ENCODE measurements at regions not wholly inside any gene's neighbourhood (a gene's known extent, or its start where the extent isn't known, plus 50 kb on each side); places are given as distances from the start of the nearest gene placed in this dataset.

DNA sequence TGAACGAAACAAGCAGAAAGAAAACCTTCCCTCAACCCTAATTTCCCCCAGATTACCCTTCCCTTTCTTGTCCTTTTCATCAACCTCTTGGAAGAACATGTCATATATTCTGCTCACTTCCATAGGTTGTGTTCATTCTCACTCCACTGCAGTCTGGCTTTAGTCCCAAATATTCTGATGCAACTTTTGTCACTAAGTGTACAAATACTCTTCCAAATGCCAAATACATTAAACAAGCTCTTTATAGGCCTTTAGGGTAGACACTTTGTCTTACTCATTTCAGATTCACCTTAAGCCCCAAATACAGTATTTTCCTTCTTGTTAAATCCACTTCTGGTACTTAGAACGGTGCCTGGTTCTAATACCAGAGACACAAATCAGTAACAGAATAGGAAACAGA, 406.5 kb upstream of the CDIN1 start:
- TF ChIP-seq, protein P1, sequence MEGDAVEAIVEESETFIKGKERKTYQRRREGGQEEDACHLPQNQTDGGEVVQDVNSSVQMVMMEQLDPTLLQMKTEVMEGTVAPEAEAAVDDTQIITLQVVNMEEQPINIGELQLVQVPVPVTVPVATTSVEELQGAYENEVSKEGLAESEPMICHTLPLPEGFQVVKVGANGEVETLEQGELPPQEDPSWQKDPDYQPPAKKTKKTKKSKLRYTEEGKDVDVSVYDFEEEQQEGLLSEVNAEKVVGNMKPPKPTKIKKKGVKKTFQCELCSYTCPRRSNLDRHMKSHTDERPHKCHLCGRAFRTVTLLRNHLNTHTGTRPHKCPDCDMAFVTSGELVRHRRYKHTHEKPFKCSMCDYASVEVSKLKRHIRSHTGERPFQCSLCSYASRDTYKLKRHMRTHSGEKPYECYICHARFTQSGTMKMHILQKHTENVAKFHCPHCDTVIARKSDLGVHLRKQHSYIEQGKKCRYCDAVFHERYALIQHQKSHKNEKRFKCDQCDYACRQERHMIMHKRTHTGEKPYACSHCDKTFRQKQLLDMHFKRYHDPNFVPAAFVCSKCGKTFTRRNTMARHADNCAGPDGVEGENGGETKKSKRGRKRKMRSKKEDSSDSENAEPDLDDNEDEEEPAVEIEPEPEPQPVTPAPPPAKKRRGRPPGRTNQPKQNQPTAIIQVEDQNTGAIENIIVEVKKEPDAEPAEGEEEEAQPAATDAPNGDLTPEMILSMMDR (IDR thresholded peaks at IDR 0.05) = no peak
- TF ChIP-seq JUNB (IDR thresholded peaks at IDR 0.05) (no peak), SMC3 (IDR thresholded peaks at IDR 0.05) (no peak), POLR2A (IDR thresholded peaks at IDR 0.05; ENCODE audit: low read length) (no peak), RNF2 (IDR thresholded peaks at IDR 0.05; ENCODE audit: borderline replicate concordance, low read depth) (no peak), ZFP36 (IDR thresholded peaks at IDR 0.05; ENCODE audit: borderline replicate concordance, partially characterized antibody) (no peak), MYC (IDR thresholded peaks at IDR 0.05; ENCODE audit: borderline replicate concordance, low read length) (no peak), CHD4 (IDR thresholded peaks at IDR 0.05; ENCODE audit: borderline replicate concordance) (no peak), MAZ (IDR thresholded peaks at IDR 0.05; ENCODE audit: borderline replicate concordance, low read depth, low read length) (no peak), CHD2 (IDR thresholded peaks at IDR 0.05; ENCODE audit: low read length, partially characterized antibody) (no peak)
- TF ChIP-seq, protein P2, sequence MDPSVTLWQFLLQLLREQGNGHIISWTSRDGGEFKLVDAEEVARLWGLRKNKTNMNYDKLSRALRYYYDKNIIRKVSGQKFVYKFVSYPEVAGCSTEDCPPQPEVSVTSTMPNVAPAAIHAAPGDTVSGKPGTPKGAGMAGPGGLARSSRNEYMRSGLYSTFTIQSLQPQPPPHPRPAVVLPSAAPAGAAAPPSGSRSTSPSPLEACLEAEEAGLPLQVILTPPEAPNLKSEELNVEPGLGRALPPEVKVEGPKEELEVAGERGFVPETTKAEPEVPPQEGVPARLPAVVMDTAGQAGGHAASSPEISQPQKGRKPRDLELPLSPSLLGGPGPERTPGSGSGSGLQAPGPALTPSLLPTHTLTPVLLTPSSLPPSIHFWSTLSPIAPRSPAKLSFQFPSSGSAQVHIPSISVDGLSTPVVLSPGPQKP (IDR thresholded peaks at IDR 0.05; ENCODE audit: low read depth, low read length) = no peak
- TF ChIP-seq, protein P3, sequence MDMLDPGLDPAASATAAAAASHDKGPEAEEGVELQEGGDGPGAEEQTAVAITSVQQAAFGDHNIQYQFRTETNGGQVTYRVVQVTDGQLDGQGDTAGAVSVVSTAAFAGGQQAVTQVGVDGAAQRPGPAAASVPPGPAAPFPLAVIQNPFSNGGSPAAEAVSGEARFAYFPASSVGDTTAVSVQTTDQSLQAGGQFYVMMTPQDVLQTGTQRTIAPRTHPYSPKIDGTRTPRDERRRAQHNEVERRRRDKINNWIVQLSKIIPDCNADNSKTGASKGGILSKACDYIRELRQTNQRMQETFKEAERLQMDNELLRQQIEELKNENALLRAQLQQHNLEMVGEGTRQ (IDR thresholded peaks at IDR 0.05) = no peak
- TF ChIP-seq, protein P4, sequence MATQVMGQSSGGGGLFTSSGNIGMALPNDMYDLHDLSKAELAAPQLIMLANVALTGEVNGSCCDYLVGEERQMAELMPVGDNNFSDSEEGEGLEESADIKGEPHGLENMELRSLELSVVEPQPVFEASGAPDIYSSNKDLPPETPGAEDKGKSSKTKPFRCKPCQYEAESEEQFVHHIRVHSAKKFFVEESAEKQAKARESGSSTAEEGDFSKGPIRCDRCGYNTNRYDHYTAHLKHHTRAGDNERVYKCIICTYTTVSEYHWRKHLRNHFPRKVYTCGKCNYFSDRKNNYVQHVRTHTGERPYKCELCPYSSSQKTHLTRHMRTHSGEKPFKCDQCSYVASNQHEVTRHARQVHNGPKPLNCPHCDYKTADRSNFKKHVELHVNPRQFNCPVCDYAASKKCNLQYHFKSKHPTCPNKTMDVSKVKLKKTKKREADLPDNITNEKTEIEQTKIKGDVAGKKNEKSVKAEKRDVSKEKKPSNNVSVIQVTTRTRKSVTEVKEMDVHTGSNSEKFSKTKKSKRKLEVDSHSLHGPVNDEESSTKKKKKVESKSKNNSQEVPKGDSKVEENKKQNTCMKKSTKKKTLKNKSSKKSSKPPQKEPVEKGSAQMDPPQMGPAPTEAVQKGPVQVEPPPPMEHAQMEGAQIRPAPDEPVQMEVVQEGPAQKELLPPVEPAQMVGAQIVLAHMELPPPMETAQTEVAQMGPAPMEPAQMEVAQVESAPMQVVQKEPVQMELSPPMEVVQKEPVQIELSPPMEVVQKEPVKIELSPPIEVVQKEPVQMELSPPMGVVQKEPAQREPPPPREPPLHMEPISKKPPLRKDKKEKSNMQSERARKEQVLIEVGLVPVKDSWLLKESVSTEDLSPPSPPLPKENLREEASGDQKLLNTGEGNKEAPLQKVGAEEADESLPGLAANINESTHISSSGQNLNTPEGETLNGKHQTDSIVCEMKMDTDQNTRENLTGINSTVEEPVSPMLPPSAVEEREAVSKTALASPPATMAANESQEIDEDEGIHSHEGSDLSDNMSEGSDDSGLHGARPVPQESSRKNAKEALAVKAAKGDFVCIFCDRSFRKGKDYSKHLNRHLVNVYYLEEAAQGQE (IDR thresholded peaks at IDR 0.05) = no peak
